PC-9 (cell line): ENCODE measurements at regions not wholly inside any gene's neighbourhood (a gene's known extent, or its start where the extent isn't known, plus 50 kb on each side); places are given as distances from the start of the nearest gene placed in this dataset.

Experiments used
- EZH2 ChIP-seq: fragments of 200-600 bp; sonication (generic); IDR thresholded peaks from 2 replicates; pipeline ENCODE4 v1.8.0; 2017; ENCODE audit warnings: antibody characterized with exemption, low read depth
- TF ChIP-seq, protein P1 (sequence below): fragments of 200-600 bp; sonication (generic); conservative IDR thresholded peaks from 2 replicates; pipeline ENCODE4 v1.6.1; 2017; ENCODE audit warnings: mixed run types, antibody characterized with exemption, mild to moderate bottlenecking, moderate library complexity

- TF ChIP-seq EZH2 = no peak
- TF ChIP-seq, protein P1, sequence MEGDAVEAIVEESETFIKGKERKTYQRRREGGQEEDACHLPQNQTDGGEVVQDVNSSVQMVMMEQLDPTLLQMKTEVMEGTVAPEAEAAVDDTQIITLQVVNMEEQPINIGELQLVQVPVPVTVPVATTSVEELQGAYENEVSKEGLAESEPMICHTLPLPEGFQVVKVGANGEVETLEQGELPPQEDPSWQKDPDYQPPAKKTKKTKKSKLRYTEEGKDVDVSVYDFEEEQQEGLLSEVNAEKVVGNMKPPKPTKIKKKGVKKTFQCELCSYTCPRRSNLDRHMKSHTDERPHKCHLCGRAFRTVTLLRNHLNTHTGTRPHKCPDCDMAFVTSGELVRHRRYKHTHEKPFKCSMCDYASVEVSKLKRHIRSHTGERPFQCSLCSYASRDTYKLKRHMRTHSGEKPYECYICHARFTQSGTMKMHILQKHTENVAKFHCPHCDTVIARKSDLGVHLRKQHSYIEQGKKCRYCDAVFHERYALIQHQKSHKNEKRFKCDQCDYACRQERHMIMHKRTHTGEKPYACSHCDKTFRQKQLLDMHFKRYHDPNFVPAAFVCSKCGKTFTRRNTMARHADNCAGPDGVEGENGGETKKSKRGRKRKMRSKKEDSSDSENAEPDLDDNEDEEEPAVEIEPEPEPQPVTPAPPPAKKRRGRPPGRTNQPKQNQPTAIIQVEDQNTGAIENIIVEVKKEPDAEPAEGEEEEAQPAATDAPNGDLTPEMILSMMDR = no peak
Measured at GRCh38 chr7:130937830-130938229, 203.8 kb upstream of the KLF14 start.
